Astrocyte of the cerebellum (primary cell): ENCODE measurements at regions not wholly inside any gene's neighbourhood (a gene's known extent, or its start where the extent isn't known, plus 50 kb on each side); places are given as distances from the start of the nearest gene placed in this dataset.

Experiments used
- DNase-seq: peaks from one replicate; pipeline ENCODE4 v3.0.0-alpha.2; 2011; ENCODE audit warnings: low read depth
- H3K4me3 ChIP-seq: 2 replicates; pipeline ENCODE4 v1.5.1; 2011; ENCODE audit warnings: mild to moderate bottlenecking, low read depth, low read length, moderate library complexity
- CTCF ChIP-seq: IDR thresholded peaks from 2 replicates; pipeline ENCODE4 v1.5.1; 2012; ENCODE audit warnings: low read length, low read depth, moderate library complexity, mild to moderate bottlenecking; ENCODE audit errors: missing control alignments
- in situ Hi-C: cut with HindIII; loops from 2 replicates; pipeline ENCODE4 v1.10.0; 2017; ENCODE audit warnings: low sequenced_read_pairs

GRCh38 chr7:130887957-130888371 lies 154.0 kb upstream of the KLF14 start:
- DNase-seq = no peak
- no peak for TF ChIP-seq CTCF
- in situ Hi-C loops = no loop called here
- no peak overlapping the region for H3K4me3 ChIP-seq

DNA sequence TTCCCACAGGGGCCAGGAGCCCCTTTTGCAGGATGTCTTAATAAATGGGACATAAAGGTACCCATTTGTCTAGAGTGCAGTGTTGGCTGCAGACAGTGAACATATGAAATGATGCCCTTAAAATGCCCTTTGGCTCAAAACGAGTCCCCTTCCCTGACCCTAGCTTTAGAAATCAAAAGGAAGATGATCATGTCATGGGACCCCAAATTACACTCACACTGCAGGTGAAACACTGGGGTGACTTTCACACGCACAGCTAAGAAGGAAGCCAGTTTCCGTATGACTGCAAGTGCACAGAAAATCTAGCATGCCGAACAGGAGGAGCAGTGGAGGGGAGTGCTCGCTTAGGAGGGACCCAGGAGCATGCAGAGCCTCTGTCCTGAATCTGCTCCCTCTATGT lies 154.5 kb upstream of the KLF14 start:
- in situ Hi-C loops = no loop called here
- no peak for TF ChIP-seq CTCF
- no peak for DNase-seq
- no peak overlapping the region for H3K4me3 ChIP-seq

DNA sequence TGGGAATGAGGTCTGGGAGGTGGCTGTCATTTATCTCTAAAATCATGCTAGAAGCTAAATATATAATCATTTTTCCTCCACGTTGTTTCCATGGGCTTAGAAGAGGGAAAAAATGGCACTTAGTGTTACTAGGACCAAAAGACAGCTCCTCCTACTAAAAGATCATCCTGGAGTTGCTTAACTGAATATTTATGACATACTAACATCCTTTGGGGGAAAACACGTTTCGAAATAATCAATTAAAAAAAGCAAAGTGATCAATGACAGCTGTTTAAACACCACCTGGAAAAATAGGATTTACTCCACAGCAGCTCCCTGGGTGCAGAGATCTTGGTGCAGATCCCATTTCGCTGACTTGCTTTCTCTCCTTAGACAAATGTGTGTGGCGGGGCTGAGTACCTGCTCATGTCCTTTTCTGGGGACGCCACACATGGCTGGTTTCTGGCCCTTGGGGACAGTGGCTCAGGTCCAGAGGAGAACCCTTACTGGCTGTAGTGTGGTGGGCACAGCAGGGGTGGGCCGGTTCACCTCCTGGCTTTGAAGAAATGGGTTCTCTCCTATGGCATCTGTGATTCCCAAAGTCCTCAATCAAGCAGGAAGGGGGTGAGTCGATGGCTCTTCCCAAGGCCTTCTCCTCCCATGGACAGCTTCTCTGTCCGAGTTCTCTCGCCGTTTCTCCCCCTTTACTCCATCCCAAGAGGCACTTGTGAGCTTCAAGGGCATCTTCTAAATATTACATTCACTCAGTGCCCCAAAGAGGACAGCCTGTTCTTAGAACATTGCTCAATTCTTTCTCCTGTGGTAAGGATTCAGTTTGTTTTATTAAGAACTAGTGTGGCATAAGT lies 156.4 kb upstream of the KLF14 start:
- in situ Hi-C loops = no loop called here
- TF ChIP-seq CTCF = no peak
- no peak for DNase-seq
- peak overlapping the region; percentile 4 for H3K4me3 ChIP-seq

- DNase-seq = peak; percentile 98
- no peak for TF ChIP-seq CTCF
- in situ Hi-C loops = no loop called here
- peak overlapping the region; percentile 5 for H3K4me3 ChIP-seq
These were observed 157.5 kb upstream of the KLF14 start for GRCh38 chr7:130891254-130892094.

DNA sequence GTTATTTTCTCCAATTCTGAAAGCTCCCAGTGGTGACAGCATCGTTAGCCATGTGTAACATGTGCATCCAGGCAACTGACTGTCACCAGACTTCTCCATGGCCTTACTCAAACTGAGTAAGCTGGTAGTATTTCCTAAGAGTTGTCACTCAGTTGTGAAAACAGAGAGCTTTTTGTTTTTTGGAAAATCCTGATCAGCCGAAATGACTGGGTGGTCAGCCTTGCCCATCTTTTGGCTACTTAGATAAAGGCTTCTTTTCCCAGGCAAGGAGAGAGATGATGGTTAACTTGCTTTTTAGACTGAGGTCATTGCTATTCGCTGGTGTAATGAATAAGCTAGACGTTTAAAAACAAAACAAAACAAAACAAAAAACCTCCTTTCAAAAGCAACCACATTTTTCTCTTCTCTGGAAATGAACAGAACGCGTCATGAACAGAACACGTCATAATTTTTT lies 159.5 kb upstream of the KLF14 start:
- in situ Hi-C loops = no loop called here
- no peak for TF ChIP-seq CTCF
- DNase-seq = no peak
- no peak overlapping the region for H3K4me3 ChIP-seq

DNA sequence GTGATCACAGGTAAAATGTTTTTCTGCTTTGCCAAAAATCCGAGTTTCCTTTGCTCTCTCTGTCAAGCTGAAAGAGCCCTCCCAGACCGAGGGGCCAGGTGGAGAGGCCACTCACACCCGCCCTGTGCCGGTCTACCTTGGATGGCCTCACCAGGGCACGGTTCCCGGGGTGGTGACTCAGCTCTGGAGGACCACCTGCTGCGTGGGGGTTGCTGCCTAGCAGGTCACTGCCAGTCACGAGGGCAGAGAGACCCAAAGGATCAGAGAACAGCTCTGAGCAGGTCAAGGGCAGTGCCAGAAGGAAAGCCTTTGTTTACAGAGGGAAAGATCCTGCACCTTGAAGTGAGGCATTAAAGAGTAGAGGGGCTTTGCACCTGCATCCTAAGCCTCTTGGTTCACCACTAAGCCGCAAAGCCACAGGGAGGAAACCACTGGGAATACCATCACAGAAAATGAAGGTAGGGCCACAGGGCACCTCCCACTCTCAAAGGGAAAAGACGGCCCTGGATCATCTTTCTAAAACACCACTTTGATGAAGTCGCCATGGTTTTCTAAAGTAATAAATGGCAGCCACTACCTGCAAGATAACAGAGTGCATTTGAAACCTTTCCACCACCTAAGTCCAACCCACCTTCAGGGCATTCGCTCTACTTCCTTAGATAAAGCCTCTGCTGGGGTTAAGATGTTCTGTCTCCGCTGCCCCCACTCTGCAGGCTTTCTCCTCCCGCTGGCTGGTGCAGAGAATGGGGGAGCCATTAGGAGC lies 160.3 kb upstream of the KLF14 start:
- no peak overlapping the region for H3K4me3 ChIP-seq
- no peak for DNase-seq
- in situ Hi-C loops = no loop called here
- TF ChIP-seq CTCF = no peak
